ENCODE measurements at regions not wholly inside any gene's neighbourhood (a gene's known extent, or its start where the extent isn't known, plus 50 kb on each side); places are given as distances from the start of the nearest gene placed in this dataset.

DNA sequence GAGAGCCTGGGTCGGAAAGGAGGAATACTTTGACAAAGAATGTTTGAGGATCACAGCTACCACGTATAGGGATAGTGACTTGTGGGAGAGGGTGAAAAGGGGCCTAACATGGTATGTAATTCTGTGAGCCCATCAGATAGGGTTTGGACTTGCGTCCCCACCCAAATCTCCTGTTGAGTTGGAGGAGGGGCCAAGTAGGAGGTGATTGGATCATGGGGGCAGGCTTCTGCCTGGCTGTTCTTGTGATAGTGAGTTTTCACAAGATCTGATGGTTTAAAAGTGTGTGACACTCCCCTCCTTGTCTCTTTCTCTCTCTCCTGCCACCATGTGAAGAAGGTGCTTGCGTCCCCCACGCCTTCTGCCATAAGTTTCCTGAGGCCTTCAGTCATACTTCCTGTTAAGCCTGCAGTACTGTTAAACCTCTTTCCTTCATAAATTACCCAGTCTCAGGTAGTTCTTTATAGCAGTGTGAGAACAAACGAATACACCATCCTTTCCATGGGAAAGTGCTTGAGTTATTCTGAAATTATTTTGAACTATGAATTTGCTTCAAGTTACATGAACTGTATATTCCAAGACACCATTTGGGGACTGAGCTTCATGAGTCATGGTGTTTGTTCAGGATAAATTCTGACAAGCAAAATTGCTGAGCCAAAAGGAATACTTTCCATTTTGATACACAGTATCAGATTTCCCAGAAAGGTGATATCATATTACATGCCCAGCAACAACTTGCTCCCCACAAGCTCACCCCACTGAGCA, 68.8 kb upstream of the SSBP2 start:
- TF ChIP-seq EZH2 (IDR thresholded peaks at IDR 0.05; ENCODE audit: borderline replicate concordance, insufficient read depth, low read depth, low read length, poor library complexity, severe bottlenecking) (no peak), CTCF (IDR thresholded peaks at IDR 0.05) (no peak)

Measured in B cell (primary cell).